ENCODE measurements at regions not wholly inside any gene's neighbourhood (a gene's known extent, or its start where the extent isn't known, plus 50 kb on each side); places are given as distances from the start of the nearest gene placed in this dataset.

DNA sequence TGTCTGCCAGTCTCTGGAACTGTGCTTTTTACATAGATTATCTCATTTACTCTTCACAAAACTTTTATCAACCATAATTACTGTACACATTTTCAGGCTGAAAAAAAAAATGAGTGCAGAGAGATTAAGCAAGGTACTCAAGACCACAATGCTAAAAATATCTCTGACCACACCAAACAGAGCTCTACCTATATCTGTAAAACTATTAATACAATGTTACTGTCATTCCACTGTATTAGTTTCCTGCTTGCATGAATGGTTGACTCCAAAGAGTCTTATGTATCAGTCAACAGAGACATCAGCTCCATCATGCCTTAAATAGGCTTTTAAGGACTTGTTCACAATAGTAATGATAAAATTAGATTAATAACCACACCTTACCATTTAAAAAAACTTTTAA lies 134.7 kb upstream of the CCDC150 start:
- Histone ChIP-seq H3F3A (replicated peaks; ENCODE audit: low read depth) (no peaks in the 10 kb centered on the region), H3K4me3 (no peak overlapping the region), H3K4me1 (ENCODE audit: insufficient read depth) (no peaks in the 10 kb centered on the region), H4K20me1 (replicated peaks; ENCODE audit: insufficient read depth) (no peaks in the 10 kb centered on the region), H3K27ac (ENCODE audit: low read depth) (no peak overlapping the region), H3K79me2 (replicated peaks; ENCODE audit: insufficient read depth) (no peaks in the 10 kb centered on the region), H2AFZ (no peak overlapping the region), H3K36me3 (ENCODE audit: insufficient read depth) (no peaks in the 10 kb centered on the region), H3K9me2 (ENCODE audit: insufficient read depth) (no peaks in the 10 kb centered on the region), H3K27me3 (ENCODE audit: insufficient read depth) (no peaks in the 10 kb centered on the region), H3K4me2 (no peak overlapping the region)
- no peak overlapping the region for H3K27ac Mint-ChIP-seq
- peaks cover 4% of the 10 kb centered on the region; the same call in 1 of the 3 replicates for H3K9me3 Mint-ChIP-seq
- H3K36me3 Mint-ChIP-seq (ENCODE audit: low read depth): no peaks in the 10 kb centered on the region; the same call in 2 of the 3 replicates
- H3K4me3 Mint-ChIP-seq: no peak overlapping the region
- H3K27me3 Mint-ChIP-seq (ENCODE audit: insufficient read depth, low read depth, poor library complexity): no peaks in the 10 kb centered on the region
- peaks cover under 1% of the 10 kb centered on the region for H3K4me1 Mint-ChIP-seq
- TF ChIP-seq CREB1 (CRISPR knock-in tag; IDR thresholded peaks at IDR 0.05; ENCODE audit: low read depth) (no peak), EZH2phosphoT487 (IDR thresholded peaks at IDR 0.05; ENCODE audit: unreplicated experiment) (no peak), EZH2 (IDR thresholded peaks at IDR 0.05; ENCODE audit: low read depth, unreplicated experiment) (no peak), ZNF114 (CRISPR knock-in tag; IDR thresholded peaks at IDR 0.05) (no peak), ZNF331 (CRISPR knock-in tag; IDR thresholded peaks at IDR 0.05; ENCODE audit: low read depth) (no peak)
- TF ChIP-seq, protein P1, sequence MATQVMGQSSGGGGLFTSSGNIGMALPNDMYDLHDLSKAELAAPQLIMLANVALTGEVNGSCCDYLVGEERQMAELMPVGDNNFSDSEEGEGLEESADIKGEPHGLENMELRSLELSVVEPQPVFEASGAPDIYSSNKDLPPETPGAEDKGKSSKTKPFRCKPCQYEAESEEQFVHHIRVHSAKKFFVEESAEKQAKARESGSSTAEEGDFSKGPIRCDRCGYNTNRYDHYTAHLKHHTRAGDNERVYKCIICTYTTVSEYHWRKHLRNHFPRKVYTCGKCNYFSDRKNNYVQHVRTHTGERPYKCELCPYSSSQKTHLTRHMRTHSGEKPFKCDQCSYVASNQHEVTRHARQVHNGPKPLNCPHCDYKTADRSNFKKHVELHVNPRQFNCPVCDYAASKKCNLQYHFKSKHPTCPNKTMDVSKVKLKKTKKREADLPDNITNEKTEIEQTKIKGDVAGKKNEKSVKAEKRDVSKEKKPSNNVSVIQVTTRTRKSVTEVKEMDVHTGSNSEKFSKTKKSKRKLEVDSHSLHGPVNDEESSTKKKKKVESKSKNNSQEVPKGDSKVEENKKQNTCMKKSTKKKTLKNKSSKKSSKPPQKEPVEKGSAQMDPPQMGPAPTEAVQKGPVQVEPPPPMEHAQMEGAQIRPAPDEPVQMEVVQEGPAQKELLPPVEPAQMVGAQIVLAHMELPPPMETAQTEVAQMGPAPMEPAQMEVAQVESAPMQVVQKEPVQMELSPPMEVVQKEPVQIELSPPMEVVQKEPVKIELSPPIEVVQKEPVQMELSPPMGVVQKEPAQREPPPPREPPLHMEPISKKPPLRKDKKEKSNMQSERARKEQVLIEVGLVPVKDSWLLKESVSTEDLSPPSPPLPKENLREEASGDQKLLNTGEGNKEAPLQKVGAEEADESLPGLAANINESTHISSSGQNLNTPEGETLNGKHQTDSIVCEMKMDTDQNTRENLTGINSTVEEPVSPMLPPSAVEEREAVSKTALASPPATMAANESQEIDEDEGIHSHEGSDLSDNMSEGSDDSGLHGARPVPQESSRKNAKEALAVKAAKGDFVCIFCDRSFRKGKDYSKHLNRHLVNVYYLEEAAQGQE (IDR thresholded peaks at IDR 0.05; ENCODE audit: unreplicated experiment): no peak
- TF ChIP-seq, protein P2, sequence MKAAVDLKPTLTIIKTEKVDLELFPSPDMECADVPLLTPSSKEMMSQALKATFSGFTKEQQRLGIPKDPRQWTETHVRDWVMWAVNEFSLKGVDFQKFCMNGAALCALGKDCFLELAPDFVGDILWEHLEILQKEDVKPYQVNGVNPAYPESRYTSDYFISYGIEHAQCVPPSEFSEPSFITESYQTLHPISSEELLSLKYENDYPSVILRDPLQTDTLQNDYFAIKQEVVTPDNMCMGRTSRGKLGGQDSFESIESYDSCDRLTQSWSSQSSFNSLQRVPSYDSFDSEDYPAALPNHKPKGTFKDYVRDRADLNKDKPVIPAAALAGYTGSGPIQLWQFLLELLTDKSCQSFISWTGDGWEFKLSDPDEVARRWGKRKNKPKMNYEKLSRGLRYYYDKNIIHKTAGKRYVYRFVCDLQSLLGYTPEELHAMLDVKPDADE (IDR thresholded peaks at IDR 0.05): no peak
- ATAC-seq (no peak), DNase-seq (ENCODE audit: low spot score) (no peak)

DNA sequence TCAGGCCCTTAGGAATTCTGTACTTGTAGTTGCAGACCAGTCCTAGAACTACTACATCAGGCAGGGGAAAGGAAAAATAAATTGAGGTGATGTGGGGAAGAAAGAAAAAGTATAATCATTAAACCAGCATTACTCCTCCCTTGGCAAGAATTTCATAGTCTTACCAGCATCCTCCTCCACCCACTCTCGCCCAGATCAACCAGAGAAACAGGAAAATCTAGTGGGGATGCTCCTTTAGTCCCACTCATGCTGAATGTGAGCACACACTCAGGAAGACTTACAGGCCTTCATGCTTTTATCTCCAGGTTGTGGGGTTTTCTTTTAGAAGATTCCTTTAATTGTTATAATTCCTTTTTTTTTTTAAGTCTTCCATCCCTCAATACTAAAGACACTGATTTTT lies 129.3 kb upstream of the CCDC150 start:
- Mint-ChIP-seq H3K4me3 (no peak overlapping the region), H3K27ac (no peak overlapping the region), H3K4me1 (peaks cover 6% of the 10 kb centered on the region)
- TF ChIP-seq POLR2AphosphoS5 (IDR thresholded peaks at IDR 0.05; ENCODE audit: low read depth) (no peak), JUNB (IDR thresholded peaks at IDR 0.05; ENCODE audit: unreplicated experiment) (no peak), ZNF331 (CRISPR knock-in tag; IDR thresholded peaks at IDR 0.05; ENCODE audit: low read depth) (no peak), STAT1 (IDR thresholded peaks at IDR 0.05; ENCODE audit: unreplicated experiment) (no peak), ZNF114 (CRISPR knock-in tag; IDR thresholded peaks at IDR 0.05) (no peak), EZH2phosphoT487 (IDR thresholded peaks at IDR 0.05; ENCODE audit: unreplicated experiment) (no peak), CREB1 (CRISPR knock-in tag; IDR thresholded peaks at IDR 0.05; ENCODE audit: low read depth) (no peak), EZH2 (IDR thresholded peaks at IDR 0.05; ENCODE audit: low read depth, unreplicated experiment) (no peak)
- TF ChIP-seq, protein P3, sequence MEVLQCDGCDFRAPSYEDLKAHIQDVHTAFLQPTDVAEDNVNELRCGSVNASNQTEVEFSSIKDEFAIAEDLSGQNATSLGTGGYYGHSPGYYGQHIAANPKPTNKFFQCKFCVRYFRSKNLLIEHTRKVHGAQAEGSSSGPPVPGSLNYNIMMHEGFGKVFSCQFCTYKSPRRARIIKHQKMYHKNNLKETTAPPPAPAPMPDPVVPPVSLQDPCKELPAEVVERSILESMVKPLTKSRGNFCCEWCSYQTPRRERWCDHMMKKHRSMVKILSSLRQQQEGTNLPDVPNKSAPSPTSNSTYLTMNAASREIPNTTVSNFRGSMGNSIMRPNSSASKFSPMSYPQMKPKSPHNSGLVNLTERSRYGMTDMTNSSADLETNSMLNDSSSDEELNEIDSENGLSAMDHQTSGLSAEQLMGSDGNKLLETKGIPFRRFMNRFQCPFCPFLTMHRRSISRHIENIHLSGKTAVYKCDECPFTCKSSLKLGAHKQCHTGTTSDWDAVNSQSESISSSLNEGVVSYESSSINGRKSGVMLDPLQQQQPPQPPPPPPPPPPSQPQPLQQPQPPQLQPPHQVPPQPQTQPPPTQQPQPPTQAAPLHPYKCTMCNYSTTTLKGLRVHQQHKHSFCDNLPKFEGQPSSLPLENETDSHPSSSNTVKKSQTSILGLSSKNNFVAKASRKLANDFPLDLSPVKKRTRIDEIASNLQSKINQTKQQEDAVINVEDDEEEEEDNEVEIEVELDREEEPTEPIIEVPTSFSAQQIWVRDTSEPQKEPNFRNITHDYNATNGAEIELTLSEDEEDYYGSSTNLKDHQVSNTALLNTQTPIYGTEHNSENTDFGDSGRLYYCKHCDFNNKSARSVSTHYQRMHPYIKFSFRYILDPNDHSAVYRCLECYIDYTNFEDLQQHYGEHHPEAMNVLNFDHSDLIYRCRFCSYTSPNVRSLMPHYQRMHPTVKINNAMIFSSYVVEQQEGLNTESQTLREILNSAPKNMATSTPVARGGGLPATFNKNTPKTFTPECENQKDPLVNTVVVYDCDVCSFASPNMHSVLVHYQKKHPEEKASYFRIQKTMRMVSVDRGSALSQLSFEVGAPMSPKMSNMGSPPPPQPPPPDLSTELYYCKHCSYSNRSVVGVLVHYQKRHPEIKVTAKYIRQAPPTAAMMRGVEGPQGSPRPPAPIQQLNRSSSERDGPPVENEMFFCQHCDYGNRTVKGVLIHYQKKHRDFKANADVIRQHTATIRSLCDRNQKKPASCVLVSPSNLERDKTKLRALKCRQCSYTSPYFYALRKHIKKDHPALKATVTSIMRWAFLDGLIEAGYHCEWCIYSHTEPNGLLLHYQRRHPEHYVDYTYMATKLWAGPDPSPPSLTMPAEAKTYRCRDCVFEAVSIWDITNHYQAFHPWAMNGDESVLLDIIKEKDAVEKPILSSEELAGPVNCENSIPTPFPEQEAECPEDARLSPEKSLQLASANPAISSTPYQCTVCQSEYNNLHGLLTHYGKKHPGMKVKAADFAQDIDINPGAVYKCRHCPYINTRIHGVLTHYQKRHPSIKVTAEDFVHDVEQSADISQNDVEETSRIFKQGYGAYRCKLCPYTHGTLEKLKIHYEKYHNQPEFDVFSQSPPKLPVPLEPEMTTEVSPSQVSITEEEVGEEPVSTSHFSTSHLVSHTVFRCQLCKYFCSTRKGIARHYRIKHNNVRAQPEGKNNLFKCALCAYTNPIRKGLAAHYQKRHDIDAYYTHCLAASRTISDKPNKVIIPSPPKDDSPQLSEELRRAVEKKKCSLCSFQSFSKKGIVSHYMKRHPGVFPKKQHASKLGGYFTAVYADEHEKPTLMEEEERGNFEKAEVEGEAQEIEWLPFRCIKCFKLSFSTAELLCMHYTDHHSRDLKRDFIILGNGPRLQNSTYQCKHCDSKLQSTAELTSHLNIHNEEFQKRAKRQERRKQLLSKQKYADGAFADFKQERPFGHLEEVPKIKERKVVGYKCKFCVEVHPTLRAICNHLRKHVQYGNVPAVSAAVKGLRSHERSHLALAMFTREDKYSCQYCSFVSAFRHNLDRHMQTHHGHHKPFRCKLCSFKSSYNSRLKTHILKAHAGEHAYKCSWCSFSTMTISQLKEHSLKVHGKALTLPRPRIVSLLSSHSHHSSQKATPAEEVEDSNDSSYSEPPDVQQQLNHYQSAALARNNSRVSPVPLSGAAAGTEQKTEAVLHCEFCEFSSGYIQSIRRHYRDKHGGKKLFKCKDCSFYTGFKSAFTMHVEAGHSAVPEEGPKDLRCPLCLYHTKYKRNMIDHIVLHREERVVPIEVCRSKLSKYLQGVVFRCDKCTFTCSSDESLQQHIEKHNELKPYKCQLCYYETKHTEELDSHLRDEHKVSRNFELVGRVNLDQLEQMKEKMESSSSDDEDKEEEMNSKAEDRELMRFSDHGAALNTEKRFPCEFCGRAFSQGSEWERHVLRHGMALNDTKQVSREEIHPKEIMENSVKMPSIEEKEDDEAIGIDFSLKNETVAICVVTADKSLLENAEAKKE (CRISPR knock-in tag; IDR thresholded peaks at IDR 0.05): no peak

More for the DNA sequence above, 129.3 kb upstream of the CCDC150 start:
- no peak for ATAC-seq
- Mint-ChIP-seq H3K9me3 (no peaks in the 10 kb centered on the region), H3K36me3 (ENCODE audit: low read depth) (no peaks in the 10 kb centered on the region), H3K27me3 (ENCODE audit: insufficient read depth, low read depth, poor library complexity) (no peaks in the 10 kb centered on the region)
- no peaks in the 10 kb centered on the region for H3F3A ChIP-seq (replicated peaks; ENCODE audit: low read depth)
- H3K27me3 ChIP-seq (ENCODE audit: insufficient read depth): no peaks in the 10 kb centered on the region
- no peaks in the 10 kb centered on the region; the same call in 1 of the 2 replicates for H4K20me1 ChIP-seq (replicated peaks; ENCODE audit: insufficient read depth)
- no peaks in the 10 kb centered on the region for H3K9me2 ChIP-seq (ENCODE audit: insufficient read depth)
- H3K4me3 ChIP-seq: no peak overlapping the region
- H2AFZ ChIP-seq: no peak overlapping the region
- no peak overlapping the region for H3K27ac ChIP-seq (ENCODE audit: low read depth)
- no peaks in the 10 kb centered on the region for H3K79me2 ChIP-seq (replicated peaks; ENCODE audit: insufficient read depth)
- no peak for DNase-seq (ENCODE audit: low spot score)
- no peaks in the 10 kb centered on the region for H3K36me3 ChIP-seq (ENCODE audit: insufficient read depth)
- H3K4me1 ChIP-seq (ENCODE audit: insufficient read depth): no peaks in the 10 kb centered on the region
- no peak overlapping the region for H3K4me2 ChIP-seq

All from GM23338 (cell line).